Omental fat pad (tissue), 3 donors: ENCODE measurements at regions not wholly inside any gene's neighbourhood (a gene's known extent, or its start where the extent isn't known, plus 50 kb on each side); places are given as distances from the start of the nearest gene placed in this dataset.
"Not testable (repeated sequence)": the region's sequence is repeated elsewhere in the genome, so short reads cannot be mapped to it uniquely, and the experiment has no call there.

Source experiments
- ATAC-seq: fragments of 150-250 bp; one replicate; pipeline ENCODE4 v1.9.1; 2016; ENCODE audit warnings: mild to moderate bottlenecking, moderate library complexity; ENCODE audit not compliant: low FRiP score
- DNase-seq: peaks from one replicate; pipeline ENCODE4 v3.0.0-alpha.2; 2019; ENCODE audit warnings: low spot score
- CTCF ChIP-seq, 3 donors: fragments of 450-650 bp; IDR thresholded peaks; one replicate each; pipeline ENCODE4 v1.5.1; 2016 to 2017; ENCODE audit warnings: antibody characterized with exemption in 3 of 3, mild to moderate bottlenecking in 3 of 3, moderate library complexity in 2 of 3

GRCh38 chrX:19225909-19226308 is 103.6 kb upstream of the ADGRG2 start:
- no peak for DNase-seq
- ATAC-seq, result no peak
- TF ChIP-seq CTCF (IDR thresholded peaks at IDR 0.05), result no peak

- ATAC-seq, result not testable (repeated sequence)
Measured at GRCh38 chrX:19229896-19230295, 107.6 kb upstream of the ADGRG2 start.

GRCh38 chrX:19237901-19238300 is 105.8 kb upstream of the PDHA1 start:
- no peak for TF ChIP-seq CTCF (IDR thresholded peaks at IDR 0.05)
- ATAC-seq, result no peak

More at GRCh38 chrX:19229896-19230295, 107.6 kb upstream of the ADGRG2 start:
- not testable (repeated sequence) for DNase-seq

GRCh38 chrX:19243431-19243830 is 100.3 kb upstream of the PDHA1 start:
- ATAC-seq, result no peak
- TF ChIP-seq CTCF (IDR thresholded peaks at IDR 0.05), result no peak
- no peak for DNase-seq

More at GRCh38 chrX:19237901-19238300, 105.8 kb upstream of the PDHA1 start:
- no peak for DNase-seq

GRCh38 chrX:19244921-19245320 is 98.8 kb upstream of the PDHA1 start:
- not testable (repeated sequence) for ATAC-seq, DNase-seq

GRCh38 chrX:19245711-19246269 is 97.9 kb upstream of the PDHA1 start:
- DNase-seq (no peak), ATAC-seq (no peak)
- TF ChIP-seq CTCF (IDR thresholded peaks at IDR 0.05), result no peak

GRCh38 chrX:19256986-19257385 is 86.7 kb upstream of the PDHA1 start:
- ATAC-seq (no peak), DNase-seq (no peak)
- no peak for TF ChIP-seq CTCF (IDR thresholded peaks at IDR 0.05)

GRCh38 chrX:19261026-19261425 is 82.7 kb upstream of the PDHA1 start:
- not testable (repeated sequence) for ATAC-seq, DNase-seq

GRCh38 chrX:19270727-19271126 is 73.0 kb upstream of the PDHA1 start:
- no peak for ATAC-seq
- TF ChIP-seq CTCF (IDR thresholded peaks at IDR 0.05), result no peak
- DNase-seq, result no peak
